ENCODE measurements at regions not wholly inside any gene's neighbourhood (a gene's known extent, or its start where the extent isn't known, plus 50 kb on each side); places are given as distances from the start of the nearest gene placed in this dataset.

GRCh38 chr6:137692806-137693205 is 174.3 kb upstream of the TNFAIP3 start:
- Histone ChIP-seq H3K27me3 (ENCODE audit: low read depth, low read length) (no peaks in the 10 kb centered on the region), H3K4me3 (ENCODE audit: low read depth in 1 of 2, low read length in 2 of 2) (no peak overlapping the region), H3K36me3 (ENCODE audit: control insufficient read depth in 1 of 2, insufficient read depth in 2 of 2, low read length in 2 of 2) (no peaks in the 10 kb centered on the region), H3K27ac (ENCODE audit: low read length) (no peak overlapping the region), H3K4me1 (ENCODE audit: control insufficient read depth in 1 of 2, insufficient read depth in 2 of 2, low read length in 2 of 2) (peaks cover 12 to 24% of the 10 kb centered on the region in 2 donors), H3K9me3 (ENCODE audit: control insufficient read depth in 1 of 2, low read length in 2 of 2) (no peaks in the 10 kb centered on the region)

GRCh38 chr6:137693711-137694110 is 173.3 kb upstream of the TNFAIP3 start:
- Histone ChIP-seq H3K36me3 (ENCODE audit: control insufficient read depth in 1 of 2, insufficient read depth in 2 of 2, low read length in 2 of 2) (no peaks in the 10 kb centered on the region), H3K4me1 (ENCODE audit: control insufficient read depth in 1 of 2, insufficient read depth in 2 of 2, low read length in 2 of 2) (peaks cover 12 to 24% of the 10 kb centered on the region in 2 donors), H3K27ac (ENCODE audit: low read length) (no peak overlapping the region), H3K4me3 (ENCODE audit: low read depth in 1 of 2, low read length in 2 of 2) (no peak overlapping the region), H3K27me3 (ENCODE audit: low read depth, low read length) (no peaks in the 10 kb centered on the region), H3K9me3 (ENCODE audit: control insufficient read depth in 1 of 2, low read length in 2 of 2) (no peaks in the 10 kb centered on the region)

DNA sequence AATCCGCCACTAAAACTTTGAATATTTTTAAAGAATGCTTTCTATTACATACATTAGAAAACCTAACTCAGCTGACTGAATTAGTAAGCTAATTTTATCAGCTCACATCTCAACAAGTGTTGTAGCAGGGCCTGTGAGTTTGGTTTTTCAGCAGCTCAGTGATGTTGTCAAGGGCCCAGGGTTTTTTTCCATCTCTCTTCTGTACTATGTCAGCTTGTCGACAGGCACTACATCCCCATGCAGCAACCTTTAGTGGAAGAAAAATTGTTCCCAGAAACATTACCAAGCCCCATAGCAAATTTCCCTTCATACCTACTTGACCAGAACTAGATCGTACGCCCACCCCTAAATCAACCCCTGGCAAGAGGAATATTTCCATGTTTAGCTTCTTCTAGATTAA is 170.3 kb upstream of the TNFAIP3 start:
- Histone ChIP-seq H3K27me3 (ENCODE audit: low read depth, low read length) (no peaks in the 10 kb centered on the region), H3K4me3 (ENCODE audit: low read depth in 1 of 2, low read length in 2 of 2) (no peak overlapping the region), H3K27ac (ENCODE audit: low read length) (no peak overlapping the region), H3K36me3 (ENCODE audit: control insufficient read depth in 1 of 2, insufficient read depth in 2 of 2, low read length in 2 of 2) (no peaks in the 10 kb centered on the region), H3K4me1 (ENCODE audit: control insufficient read depth in 1 of 2, insufficient read depth in 2 of 2, low read length in 2 of 2) (peaks cover 12 to 31% of the 10 kb centered on the region in 2 donors), H3K9me3 (ENCODE audit: control insufficient read depth in 1 of 2, low read length in 2 of 2) (no peaks in the 10 kb centered on the region)

DNA sequence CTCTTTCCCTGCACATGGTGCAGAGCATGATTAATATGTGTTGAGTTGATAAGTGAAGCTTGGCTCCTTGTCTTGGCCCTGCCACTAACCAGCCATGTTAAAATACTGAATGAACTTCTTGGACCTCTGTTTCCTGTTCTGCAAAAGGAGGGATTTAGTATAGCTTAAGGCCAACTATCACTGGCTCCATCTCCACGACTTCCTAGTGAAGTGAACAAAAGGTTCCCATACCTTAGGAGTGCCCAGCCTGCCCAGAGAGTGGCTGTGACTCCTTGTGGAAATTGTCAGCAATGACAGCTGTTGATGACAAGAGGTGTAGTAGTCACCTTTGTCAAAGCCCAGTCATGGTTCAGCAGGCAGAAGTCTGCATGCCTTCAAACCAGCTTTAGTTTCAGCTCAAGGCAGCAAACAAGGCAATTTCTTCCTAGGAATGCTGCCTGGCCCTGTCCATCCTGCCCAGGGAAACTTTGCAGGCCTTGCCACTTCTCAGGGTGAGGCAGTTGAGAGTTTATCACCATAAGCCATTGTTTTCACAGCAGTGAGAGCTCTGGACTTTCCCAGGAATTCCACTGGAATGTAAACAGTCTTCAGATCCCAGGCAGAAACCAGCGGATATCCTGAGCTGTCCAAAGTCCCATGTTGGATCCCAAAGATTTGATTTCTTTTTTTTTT is 169.7 kb upstream of the TNFAIP3 start:
- Histone ChIP-seq H3K4me3 (ENCODE audit: low read depth in 1 of 2, low read length in 2 of 2) (no peak overlapping the region), H3K9me3 (ENCODE audit: control insufficient read depth in 1 of 2, low read length in 2 of 2) (no peaks in the 10 kb centered on the region), H3K36me3 (ENCODE audit: control insufficient read depth in 1 of 2, insufficient read depth in 2 of 2, low read length in 2 of 2) (no peaks in the 10 kb centered on the region), H3K27me3 (ENCODE audit: low read depth, low read length) (no peaks in the 10 kb centered on the region), H3K4me1 (ENCODE audit: control insufficient read depth in 1 of 2, insufficient read depth in 2 of 2, low read length in 2 of 2) (peaks cover 12 to 31% of the 10 kb centered on the region in 2 donors), H3K27ac (ENCODE audit: low read length) (peak overlapping the region; percentile 56)

DNA sequence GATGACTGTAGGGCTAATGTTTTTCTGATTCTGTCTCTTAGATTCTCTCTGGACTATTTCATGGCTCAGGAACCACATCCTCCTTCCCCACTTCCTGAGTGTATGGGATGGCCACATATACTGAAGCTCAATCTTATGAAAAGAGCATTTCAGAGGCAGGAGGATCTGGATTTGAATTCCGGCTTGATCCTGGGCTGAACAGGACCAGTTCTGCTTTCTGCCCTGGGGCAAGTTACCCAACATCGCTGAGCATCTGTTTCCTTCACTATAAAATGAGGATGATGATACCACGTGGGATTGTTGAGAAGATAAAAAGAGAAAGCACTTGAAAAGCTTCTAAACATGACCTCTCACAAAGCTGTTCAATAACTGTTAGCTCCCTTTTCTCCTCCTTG is 168.4 kb upstream of the TNFAIP3 start:
- H3K9me3 ChIP-seq (ENCODE audit: control insufficient read depth in 1 of 2, low read length in 2 of 2): no peaks in the 10 kb centered on the region
- peaks cover 12 to 31% of the 10 kb centered on the region in 2 donors for H3K4me1 ChIP-seq (ENCODE audit: control insufficient read depth in 1 of 2, insufficient read depth in 2 of 2, low read length in 2 of 2)
- no peaks in the 10 kb centered on the region for H3K27me3 ChIP-seq (ENCODE audit: low read depth, low read length)
- no peaks in the 10 kb centered on the region for H3K36me3 ChIP-seq (ENCODE audit: control insufficient read depth in 1 of 2, insufficient read depth in 2 of 2, low read length in 2 of 2)
- H3K27ac ChIP-seq (ENCODE audit: low read length): no peak overlapping the region
- no peak overlapping the region for H3K4me3 ChIP-seq (ENCODE audit: low read depth in 1 of 2, low read length in 2 of 2)

GRCh38 chr6:137699031-137699683 is 167.9 kb upstream of the TNFAIP3 start:
- Histone ChIP-seq H3K4me1 (ENCODE audit: control insufficient read depth in 1 of 2, insufficient read depth in 2 of 2, low read length in 2 of 2) (peaks cover 12 to 31% of the 10 kb centered on the region in 2 donors), H3K27ac (ENCODE audit: low read length) (no peak overlapping the region), H3K27me3 (ENCODE audit: low read depth, low read length) (no peaks in the 10 kb centered on the region)

GRCh38 chr6:137700161-137700560 is 166.9 kb upstream of the TNFAIP3 start:
- Histone ChIP-seq H3K27ac (ENCODE audit: low read length) (no peak overlapping the region), H3K9me3 (ENCODE audit: control insufficient read depth in 1 of 2, low read length in 2 of 2) (no peaks in the 10 kb centered on the region), H3K4me1 (ENCODE audit: control insufficient read depth in 1 of 2, insufficient read depth in 2 of 2, low read length in 2 of 2) (peaks cover 12 to 28% of the 10 kb centered on the region in 2 donors), H3K27me3 (ENCODE audit: low read depth, low read length) (no peaks in the 10 kb centered on the region), H3K36me3 (ENCODE audit: control insufficient read depth in 1 of 2, insufficient read depth in 2 of 2, low read length in 2 of 2) (no peaks in the 10 kb centered on the region), H3K4me3 (ENCODE audit: low read depth in 1 of 2, low read length in 2 of 2) (no peak overlapping the region)

More at GRCh38 chr6:137699031-137699683, 167.9 kb upstream of the TNFAIP3 start:
- H3K4me3 ChIP-seq (ENCODE audit: low read depth in 1 of 2, low read length in 2 of 2): no peak overlapping the region
- H3K9me3 ChIP-seq (ENCODE audit: control insufficient read depth in 1 of 2, low read length in 2 of 2): no peaks in the 10 kb centered on the region
- no peaks in the 10 kb centered on the region for H3K36me3 ChIP-seq (ENCODE audit: control insufficient read depth in 1 of 2, insufficient read depth in 2 of 2, low read length in 2 of 2)

DNA sequence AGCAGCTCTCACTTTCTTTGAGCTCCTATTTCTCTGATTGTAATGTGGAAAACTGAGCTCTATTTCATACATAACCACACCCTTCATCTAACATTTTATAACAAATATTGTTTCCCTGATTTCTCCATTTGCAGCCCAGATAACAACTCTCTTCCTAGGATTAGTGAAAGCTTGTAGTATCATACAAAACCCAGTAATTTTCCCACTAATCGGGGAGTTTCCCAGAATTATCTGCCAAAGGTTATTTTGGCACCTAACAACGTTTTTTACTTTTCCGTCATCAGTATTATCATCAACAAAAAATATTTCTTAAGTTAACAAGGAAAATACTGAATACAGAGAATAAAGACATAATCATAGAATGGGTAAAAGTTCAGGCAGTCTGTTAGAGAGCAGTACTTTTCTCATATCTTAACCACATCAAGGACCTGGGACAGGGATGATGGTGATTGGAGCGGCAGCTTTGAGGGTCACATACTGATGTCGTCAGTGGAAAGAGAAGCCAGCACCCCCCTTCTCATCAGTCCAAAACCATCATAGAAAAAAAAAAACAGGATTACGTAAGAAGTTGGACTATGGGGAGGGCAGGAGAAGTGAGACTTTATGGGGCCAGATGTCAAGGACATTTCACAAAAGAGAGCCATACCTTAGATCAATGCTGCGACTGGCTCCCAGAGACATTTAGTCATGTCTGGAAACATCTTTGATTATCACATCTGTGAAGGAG is 166.1 kb upstream of the TNFAIP3 start:
- Histone ChIP-seq H3K27me3 (ENCODE audit: low read depth, low read length) (no peaks in the 10 kb centered on the region), H3K9me3 (ENCODE audit: control insufficient read depth in 1 of 2, low read length in 2 of 2) (no peaks in the 10 kb centered on the region), H3K36me3 (ENCODE audit: control insufficient read depth in 1 of 2, insufficient read depth in 2 of 2, low read length in 2 of 2) (no peaks in the 10 kb centered on the region), H3K27ac (ENCODE audit: low read length) (no peak overlapping the region), H3K4me1 (ENCODE audit: control insufficient read depth in 1 of 2, insufficient read depth in 2 of 2, low read length in 2 of 2) (peaks cover 12 to 25% of the 10 kb centered on the region in 2 donors), H3K4me3 (ENCODE audit: low read depth in 1 of 2, low read length in 2 of 2) (no peak overlapping the region)

GRCh38 chr6:137701942-137702341 is 165.1 kb upstream of the TNFAIP3 start:
- H3K4me1 ChIP-seq (ENCODE audit: control insufficient read depth in 1 of 2, insufficient read depth in 2 of 2, low read length in 2 of 2): peaks cover 9 to 19% of the 10 kb centered on the region in 2 donors
- no peaks in the 10 kb centered on the region for H3K27me3 ChIP-seq (ENCODE audit: low read depth, low read length)
- no peak overlapping the region for H3K27ac ChIP-seq (ENCODE audit: low read length)
- no peaks in the 10 kb centered on the region for H3K36me3 ChIP-seq (ENCODE audit: control insufficient read depth in 1 of 2, insufficient read depth in 2 of 2, low read length in 2 of 2)
- H3K4me3 ChIP-seq (ENCODE audit: low read depth in 1 of 2, low read length in 2 of 2): no peak overlapping the region
- H3K9me3 ChIP-seq (ENCODE audit: control insufficient read depth in 1 of 2, low read length in 2 of 2): no peaks in the 10 kb centered on the region

DNA sequence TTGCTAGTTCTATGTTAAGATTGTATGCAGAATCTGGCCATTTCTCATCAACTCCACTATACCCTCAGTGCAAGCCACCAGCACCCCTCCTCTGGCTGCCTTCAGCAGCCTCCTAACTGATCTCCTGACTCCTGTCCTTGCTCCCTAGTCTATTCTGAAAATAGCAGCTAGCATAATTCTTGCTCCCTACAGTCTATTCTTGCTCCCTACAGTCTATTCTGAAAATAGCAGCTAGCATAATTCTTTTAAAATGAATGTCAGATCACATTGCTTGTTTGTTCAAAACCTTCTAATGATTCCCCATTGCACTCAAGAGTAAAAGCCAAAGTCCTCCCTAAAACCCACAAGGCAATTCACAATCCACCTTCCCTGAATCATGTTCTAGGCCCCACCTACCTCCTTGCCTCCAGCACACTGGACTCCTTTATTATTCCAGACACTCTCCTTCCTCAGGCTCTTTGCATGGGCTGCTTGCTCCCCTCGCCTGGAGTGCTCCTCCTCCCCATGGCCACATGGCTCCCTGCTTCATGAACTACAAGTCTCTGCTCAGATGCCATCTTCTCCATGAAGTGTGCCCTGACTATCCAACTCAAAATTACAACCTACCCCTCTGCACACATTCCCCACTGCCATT is 164.2 kb upstream of the TNFAIP3 start:
- no peaks in the 10 kb centered on the region for H3K27me3 ChIP-seq (ENCODE audit: low read depth, low read length)
- no peaks in the 10 kb centered on the region for H3K36me3 ChIP-seq (ENCODE audit: control insufficient read depth in 1 of 2, insufficient read depth in 2 of 2, low read length in 2 of 2)
- H3K9me3 ChIP-seq (ENCODE audit: control insufficient read depth in 1 of 2, low read length in 2 of 2): no peaks in the 10 kb centered on the region
- H3K4me1 ChIP-seq (ENCODE audit: control insufficient read depth in 1 of 2, insufficient read depth in 2 of 2, low read length in 2 of 2): peaks cover 1 to 16% of the 10 kb centered on the region in 2 donors
- H3K27ac ChIP-seq (ENCODE audit: low read length): no peak overlapping the region
- H3K4me3 ChIP-seq (ENCODE audit: low read depth in 1 of 2, low read length in 2 of 2): no peak overlapping the region

DNA sequence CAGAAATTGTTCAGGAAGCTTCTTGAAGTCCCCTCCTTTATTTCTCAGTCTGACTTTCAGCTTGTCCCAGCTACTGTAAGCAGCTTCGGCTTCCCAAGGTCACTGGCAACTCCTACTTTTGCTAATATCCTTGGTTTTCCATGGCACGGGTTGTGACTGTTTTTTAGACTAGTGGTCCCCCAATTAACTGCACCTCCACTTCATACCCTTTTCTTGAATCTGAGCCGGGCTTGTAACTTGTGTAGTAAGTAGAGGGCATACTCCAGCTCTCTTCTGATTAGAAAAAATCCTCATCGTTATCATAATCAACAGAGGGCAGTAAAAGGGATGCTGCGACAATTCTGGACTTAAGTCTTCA is 162.3 kb upstream of the TNFAIP3 start:
- H3K4me3 ChIP-seq (ENCODE audit: low read depth in 1 of 2, low read length in 2 of 2): no peak overlapping the region
- no peak overlapping the region for H3K27ac ChIP-seq (ENCODE audit: low read length)
- peaks cover 9 to 14% of the 10 kb centered on the region in 2 donors for H3K4me1 ChIP-seq (ENCODE audit: control insufficient read depth in 1 of 2, insufficient read depth in 2 of 2, low read length in 2 of 2)
- no peaks in the 10 kb centered on the region for H3K9me3 ChIP-seq (ENCODE audit: control insufficient read depth in 1 of 2, low read length in 2 of 2)
- H3K36me3 ChIP-seq (ENCODE audit: control insufficient read depth in 1 of 2, insufficient read depth in 2 of 2, low read length in 2 of 2): no peaks in the 10 kb centered on the region
- no peaks in the 10 kb centered on the region for H3K27me3 ChIP-seq (ENCODE audit: low read depth, low read length)

All from muscle layer of duodenum (tissue), 2 donors.